Trophoblast cell (in vitro differentiated cells and primary cell): ENCODE measurements at regions not wholly inside any gene's neighbourhood (a gene's known extent, or its start where the extent isn't known, plus 50 kb on each side); places are given as distances from the start of the nearest gene placed in this dataset.
"Not testable (repeated sequence)": the region's sequence is repeated elsewhere in the genome, so short reads cannot be mapped to it uniquely, and the experiment has no call there.

Experiments
- DNase-seq, 2 donors: peaks; one replicate each; pipeline ENCODE4 v3.0.0-alpha.2; 2016
- H2AFZ ChIP-seq: 2 replicates; pipeline ENCODE4 v1.6.1; 2013; ENCODE audit warnings: low read length, moderate library complexity, mild to moderate bottlenecking; ENCODE audit not compliant: insufficient read depth, poor library complexity
- H2AK5ac ChIP-seq: 2 replicates; pipeline ENCODE4 v1.6.1; 2013; ENCODE audit warnings: mild to moderate bottlenecking, low read length
- H2BK120ac ChIP-seq: 2 replicates; pipeline ENCODE4 v1.6.1; 2013; ENCODE audit warnings: low read length, mild to moderate bottlenecking, moderate library complexity; ENCODE audit not compliant: insufficient read depth, poor library complexity
- H2BK12ac ChIP-seq: 2 replicates; pipeline ENCODE4 v1.6.1; 2013; ENCODE audit warnings: mild to moderate bottlenecking, low read length, moderate library complexity
- H2BK5ac ChIP-seq: 2 replicates; pipeline ENCODE4 v1.6.1; 2013; ENCODE audit warnings: low read length, low read depth, moderate library complexity, mild to moderate bottlenecking; ENCODE audit not compliant: poor library complexity
- H3K14ac ChIP-seq: 2 replicates; pipeline ENCODE4 v1.6.1; 2013; ENCODE audit warnings: mild to moderate bottlenecking, low read length
- H3K18ac ChIP-seq: 2 replicates; pipeline ENCODE4 v1.6.1; 2013; ENCODE audit warnings: mild to moderate bottlenecking, low read length
- H3K23ac ChIP-seq: 2 replicates; pipeline ENCODE4 v1.6.1; 2013; ENCODE audit warnings: low read length
- H3K27ac ChIP-seq: 2 replicates; pipeline ENCODE4 v1.5.1; 2013; ENCODE audit warnings: low read depth, mild to moderate bottlenecking, inconsistent platforms, low read length, moderate library complexity
- H3K27me3 ChIP-seq: 2 replicates; pipeline ENCODE4 v1.6.1; 2013; ENCODE audit warnings: inconsistent platforms, mild to moderate bottlenecking, low read length, moderate library complexity; ENCODE audit not compliant: insufficient read depth
- H3K36me3 ChIP-seq, 2 experiments: 1 replicate in 1 of 2; 2 replicates in 1 of 2; pipeline ENCODE4 v1.6.1; 2013; ENCODE audit warnings: low read length in 2 of 2, mild to moderate bottlenecking in 2 of 2, moderate library complexity in 1 of 2; ENCODE audit not compliant: insufficient read depth in 2 of 2, control insufficient read depth in 1 of 2
- H3K4ac ChIP-seq: 2 replicates; pipeline ENCODE4 v1.6.1; 2013; ENCODE audit warnings: low read depth, mild to moderate bottlenecking, low read length, moderate library complexity
- H3K4me1 ChIP-seq, 2 experiments: 1 replicate in 1 of 2; 2 replicates in 1 of 2; pipeline ENCODE4 v1.6.1; 2013; ENCODE audit warnings: low read length in 2 of 2, mild to moderate bottlenecking in 2 of 2, moderate library complexity in 1 of 2; ENCODE audit not compliant: insufficient read depth in 2 of 2, control insufficient read depth in 1 of 2
- H3K4me2 ChIP-seq: 2 replicates; pipeline ENCODE4 v1.6.1; 2013; ENCODE audit warnings: inconsistent platforms, mild to moderate bottlenecking, low read length, moderate library complexity
- H3K4me3 ChIP-seq: 2 replicates; pipeline ENCODE4 v1.5.1; 2013; ENCODE audit warnings: mild to moderate bottlenecking, low read depth, low read length, inconsistent platforms
- H3K79me1 ChIP-seq: one replicate; pipeline ENCODE4 v1.6.1; 2013; ENCODE audit warnings: low read length
- H3K79me2 ChIP-seq: 2 replicates; pipeline ENCODE4 v1.6.1; 2013; ENCODE audit warnings: low read length, mild to moderate bottlenecking; ENCODE audit not compliant: control insufficient read depth, insufficient read depth, poor library complexity
- H3K9ac ChIP-seq: 2 replicates; pipeline ENCODE4 v1.6.1; 2013; ENCODE audit warnings: mild to moderate bottlenecking, low read length
- H3K9me3 ChIP-seq: 2 replicates; pipeline ENCODE4 v1.6.1; 2013; ENCODE audit warnings: low read depth, mild to moderate bottlenecking, control low read depth, inconsistent platforms, low read length; ENCODE audit not compliant: insufficient read depth
- H4K12ac ChIP-seq: 2 replicates; pipeline ENCODE4 v1.6.1; 2013; ENCODE audit warnings: low read depth, mild to moderate bottlenecking, low read length, moderate library complexity
- H4K8ac ChIP-seq: 2 replicates; pipeline ENCODE4 v1.6.1; 2013; ENCODE audit warnings: low read depth, mild to moderate bottlenecking, low read length, moderate library complexity
- H4K91ac ChIP-seq: one replicate; pipeline ENCODE4 v1.6.1; 2013; ENCODE audit warnings: low read depth, mild to moderate bottlenecking, low read length, moderate library complexity
- WGBS: extraction: QIAGEN DNeasy Blood & Tissue Kit; methylation state at CpG from one replicate; pipeline ENCODE4 v1.1.7; 2013; ENCODE audit warnings: missing lambda C conversion rate; ENCODE audit not compliant: insufficient read length, insufficient coverage; ENCODE audit errors: extremely low coverage; 5-methylcytosine and 5-hydroxymethylcytosine counted together

GRCh38 chr2:95755956-95756669 lies 164.3 kb downstream of the TRIM43 start:
- H2AFZ ChIP-seq, H3K36me3 ChIP-seq, H3K14ac ChIP-seq, H3K9ac ChIP-seq, H2AK5ac ChIP-seq, H2BK120ac ChIP-seq, H3K4me1 ChIP-seq, H3K27me3 ChIP-seq, H4K8ac ChIP-seq, H4K91ac ChIP-seq, H3K4me2 ChIP-seq, H3K4ac ChIP-seq, H3K18ac ChIP-seq, H3K79me1 ChIP-seq, DNase-seq, H3K79me2 ChIP-seq, H4K12ac ChIP-seq, H3K23ac ChIP-seq, H2BK5ac ChIP-seq, H2BK12ac ChIP-seq, H3K4me3 ChIP-seq, H3K9me3 ChIP-seq, H3K27ac ChIP-seq: not testable (repeated sequence)
- no CpG with 5 or more reads among the region's 7 CpGs for WGBS

DNA sequence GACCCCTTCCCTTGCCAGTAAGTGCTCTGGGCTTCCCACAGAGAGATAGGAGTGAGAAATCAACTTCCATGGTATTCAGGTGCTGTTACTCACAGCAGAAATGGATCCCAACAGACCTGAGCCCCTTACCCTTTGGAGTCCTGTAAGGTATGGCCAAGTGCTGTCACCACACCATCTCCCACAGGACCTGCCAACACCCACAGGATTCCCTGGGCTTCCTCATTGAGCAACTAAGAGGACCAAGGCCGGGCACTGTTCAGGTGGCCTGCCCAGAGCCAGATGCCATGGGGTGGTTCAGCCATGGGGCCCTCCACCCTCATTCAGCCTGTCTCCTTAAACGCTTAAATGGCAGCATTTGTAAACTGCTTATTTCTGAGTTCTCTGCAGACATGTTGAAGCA lies 166.2 kb downstream of the TRIM43 start:
- H4K12ac ChIP-seq = no peak overlapping the region
- peaks cover 6% of the 10 kb centered on the region for H3K9me3 ChIP-seq

GRCh38 chr2:95759481-95760246 lies 167.9 kb downstream of the TRIM43 start:
- no peaks in the 10 kb centered on the region for H3K27me3 ChIP-seq
- no CpG with 5 or more reads among the region's 4 CpGs for WGBS
- no peak overlapping the region for H2BK120ac ChIP-seq
- no peak overlapping the region for H2AFZ ChIP-seq
- no peak overlapping the region for H2AK5ac ChIP-seq
- H3K9me3 ChIP-seq = peaks cover 6% of the 10 kb centered on the region
- no peak overlapping the region for H4K8ac ChIP-seq
- H3K79me2 ChIP-seq = no peaks in the 10 kb centered on the region
- H3K9ac ChIP-seq = no peak overlapping the region
- no peak overlapping the region for H2BK5ac ChIP-seq
- no peak overlapping the region for H3K27ac ChIP-seq
- no peak overlapping the region for H2BK12ac ChIP-seq
- no peak overlapping the region for H3K14ac ChIP-seq
- no peak overlapping the region for H3K18ac ChIP-seq
- no peak overlapping the region for H3K4ac ChIP-seq
- H4K91ac ChIP-seq = no peak overlapping the region
- no peaks in the 10 kb centered on the region for H3K36me3 ChIP-seq
- no peaks in the 10 kb centered on the region for H3K4me1 ChIP-seq
- H3K4me2 ChIP-seq = no peak overlapping the region
- H3K79me1 ChIP-seq = no peaks in the 10 kb centered on the region
- DNase-seq = no peak
- no peak overlapping the region for H3K4me3 ChIP-seq
- no peak overlapping the region for H4K12ac ChIP-seq
- H3K23ac ChIP-seq = no peak overlapping the region

More for the DNA sequence above, 166.2 kb downstream of the TRIM43 start:
- Histone ChIP-seq H2BK5ac (no peak overlapping the region), H3K4me2 (no peak overlapping the region), H3K79me1 (no peaks in the 10 kb centered on the region), H3K9ac (no peak overlapping the region), H3K14ac (no peak overlapping the region), H4K91ac (no peak overlapping the region), H2AK5ac (no peak overlapping the region), H3K4me1 (no peaks in the 10 kb centered on the region), H3K27me3 (no peaks in the 10 kb centered on the region), H2BK120ac (no peak overlapping the region), H3K23ac (no peak overlapping the region), H3K4ac (no peak overlapping the region), H3K36me3 (no peaks in the 10 kb centered on the region), H3K27ac (no peak overlapping the region), H4K8ac (no peak overlapping the region), H2BK12ac (no peak overlapping the region), H3K4me3 (no peak overlapping the region), H3K79me2 (no peaks in the 10 kb centered on the region), H3K18ac (no peak overlapping the region), H2AFZ (no peak overlapping the region)
- no CpG with 5 or more reads among the region's 2 CpGs for WGBS
- DNase-seq = no peak

- no peak overlapping the region for H2AFZ ChIP-seq
- H2BK5ac ChIP-seq = no peak overlapping the region
- H3K4me3 ChIP-seq = no peak overlapping the region
- H2AK5ac ChIP-seq = no peak overlapping the region
- no peak overlapping the region for H4K12ac ChIP-seq
- no peak overlapping the region for H3K4me2 ChIP-seq
- no peaks in the 10 kb centered on the region for H3K4me1 ChIP-seq
- no peaks in the 10 kb centered on the region for H3K79me1 ChIP-seq
- no peak overlapping the region for H3K27ac ChIP-seq
- no peaks in the 10 kb centered on the region for H3K27me3 ChIP-seq
- no peak overlapping the region for H2BK120ac ChIP-seq
- H4K8ac ChIP-seq = no peak overlapping the region
- H4K91ac ChIP-seq = no peak overlapping the region
- no peak overlapping the region for H3K18ac ChIP-seq
- H3K14ac ChIP-seq = no peak overlapping the region
- H3K4ac ChIP-seq = no peak overlapping the region
- peak; percentile 25 to 26 for DNase-seq
- no peak overlapping the region for H3K9ac ChIP-seq
- H2BK12ac ChIP-seq = no peak overlapping the region
- H3K79me2 ChIP-seq = no peaks in the 10 kb centered on the region
- WGBS = no CpG with 5 or more reads among the region's 11 CpGs
- no peak overlapping the region for H3K23ac ChIP-seq
- peaks cover 6% of the 10 kb centered on the region for H3K9me3 ChIP-seq
- no peaks in the 10 kb centered on the region for H3K36me3 ChIP-seq
Measured at GRCh38 chr2:95760806-95761525, 169.2 kb downstream of the TRIM43 start.
